ENCODE measurements at regions not wholly inside any gene's neighbourhood (a gene's known extent, or its start where the extent isn't known, plus 50 kb on each side); places are given as distances from the start of the nearest gene placed in this dataset.

- TF ChIP-seq CTCF (IDR thresholded peaks at IDR 0.05; ENCODE audit: control extremely low read depth in 1 of 3, insufficient read depth in 1 of 3, low read depth in 1 of 3, low read length in 3 of 3) (peak; percentile 7 to 60 (median 24); a peak in 3 of 4 replicates), YY1 (IDR thresholded peaks at IDR 0.05; ENCODE audit: low read depth, low read length) (no peak), SAP30 (IDR thresholded peaks at IDR 0.05; ENCODE audit: insufficient read depth, insufficient replicate concordance, low read length) (no peak), RXRA (IDR thresholded peaks at IDR 0.05; ENCODE audit: insufficient read depth, low read depth, low read length) (no peak), BRCA1 (IDR thresholded peaks at IDR 0.05; ENCODE audit: low read depth, low read length) (no peak), CTBP2 (IDR thresholded peaks at IDR 0.05; ENCODE audit: borderline replicate concordance, insufficient read depth, insufficient read length, low read length) (no peak), TAF7 (optimal IDR thresholded peaks at IDR 0.05; ENCODE audit: borderline replicate concordance, low read depth, low read length) (no peak), JUN (IDR thresholded peaks at IDR 0.05; ENCODE audit: low read depth, low read length) (no peak), FOSL1 (IDR thresholded peaks at IDR 0.05; ENCODE audit: insufficient read depth, low read depth, low read length) (no peak), RAD21 (IDR thresholded peaks at IDR 0.05 in 1 of 2, conservative IDR thresholded peaks at IDR 0.05 in 1 of 2; ENCODE audit: low read depth in 2 of 2, low read length in 2 of 2) (peak; percentile 40 to 57), CHD1 (IDR thresholded peaks at IDR 0.05; ENCODE audit: low read depth, low read length) (no peak), SRF (IDR thresholded peaks at IDR 0.05; ENCODE audit: low read depth, low read length) (no peak), BACH1 (IDR thresholded peaks at IDR 0.05; ENCODE audit: low read length) (no peak), MAX (IDR thresholded peaks at IDR 0.05) (no peak), NANOG (IDR thresholded peaks at IDR 0.05; ENCODE audit: insufficient read depth, low read depth, low read length, poor library complexity, severe bottlenecking) (no peak)
Measured at GRCh38 chr15:93333796-93334195, 244.8 kb upstream of the RGMA start (continued).

Data from H1 (cell line).